HEK293 (cell line): ENCODE measurements at regions not wholly inside any gene's neighbourhood (a gene's known extent, or its start where the extent isn't known, plus 50 kb on each side); places are given as distances from the start of the nearest gene placed in this dataset.

Experiments used
- GLIS1 ChIP-seq: fragments of 450-650 bp; formaldehyde crosslinking; IDR thresholded peaks from 2 replicates; pipeline ENCODE4 v1.5.1; 2016; ENCODE audit warnings: missing biosample characterization, missing genetic modification characterization
- ZNF830 ChIP-seq: fragments of 450-650 bp; IDR thresholded peaks from 2 replicates; pipeline ENCODE4 v1.5.0; 2018; ENCODE audit warnings: missing biosample characterization, missing genetic modification characterization, low read depth, mild to moderate bottlenecking, moderate library complexity

GRCh38 chr9:126093771-126094170 lies 232.9 kb upstream of the MVB12B start:
- no peak for TF ChIP-seq ZNF830 (tag by site-specific recombination)
- TF ChIP-seq GLIS1 = no peak
